ENCODE measurements at regions not wholly inside any gene's neighbourhood (a gene's known extent, or its start where the extent isn't known, plus 50 kb on each side); places are given as distances from the start of the nearest gene placed in this dataset.
A peak's percentile ranks its signal among the peaks of the same experiment; 100 is the strongest.
"Not testable (repeated sequence)": the region's sequence is repeated elsewhere in the genome, so short reads cannot be mapped to it uniquely, and the experiment has no call there.

- no peak for DNase-seq (ENCODE audit: low read depth)
These were observed 159.0 kb upstream of the CXCL13 start for GRCh38 chr4:77446601-77447000.

DNA sequence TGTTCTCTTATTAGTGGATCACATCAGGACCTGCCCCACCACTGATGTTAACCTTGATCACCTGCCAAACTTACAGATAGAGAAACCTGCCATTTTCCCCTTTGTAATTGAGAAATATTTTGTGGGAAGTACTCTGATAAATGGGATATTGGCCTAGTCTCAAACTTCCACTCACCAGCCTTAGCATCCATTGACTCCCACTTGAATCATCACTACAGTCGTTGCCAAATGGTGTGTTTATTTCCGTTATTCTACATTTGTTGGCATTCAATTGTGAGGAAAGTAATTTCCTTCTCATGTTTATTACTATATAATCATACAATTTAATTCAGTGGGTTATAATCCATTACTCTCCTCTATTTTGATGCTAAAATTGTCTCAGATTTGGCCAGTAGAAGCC, 156.4 kb upstream of the CXCL13 start:
- peak; percentile 64 for DNase-seq (ENCODE audit: low read depth)

- no peak for DNase-seq (ENCODE audit: low read depth)
These were observed 155.6 kb upstream of the CXCL13 start for GRCh38 chr4:77450006-77450405.

- no peak for DNase-seq (ENCODE audit: low read depth)
These were observed 154.1 kb upstream of the CXCL13 start for GRCh38 chr4:77451530-77451929.

DNA sequence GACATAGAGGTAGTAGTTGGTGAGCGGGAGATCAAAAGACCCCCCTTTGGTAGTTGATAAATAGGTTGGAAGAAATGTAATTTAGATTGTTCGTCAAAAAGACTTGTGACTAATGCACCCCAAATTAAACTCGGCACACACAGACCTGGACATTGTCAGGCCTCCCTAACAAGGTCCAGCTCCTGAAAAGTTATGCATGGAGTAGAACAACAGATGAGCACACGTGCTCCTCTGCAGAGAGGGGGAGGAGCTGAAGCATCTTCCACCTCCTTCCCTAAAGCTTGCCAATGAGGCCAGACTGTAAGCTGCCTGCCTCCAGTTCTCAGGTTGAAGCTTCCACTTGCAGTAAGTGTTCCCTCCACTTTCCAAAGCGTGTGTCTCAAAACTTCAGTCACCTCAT, 153.5 kb upstream of the CXCL13 start:
- not testable (repeated sequence) for DNase-seq (ENCODE audit: low read depth)

DNA sequence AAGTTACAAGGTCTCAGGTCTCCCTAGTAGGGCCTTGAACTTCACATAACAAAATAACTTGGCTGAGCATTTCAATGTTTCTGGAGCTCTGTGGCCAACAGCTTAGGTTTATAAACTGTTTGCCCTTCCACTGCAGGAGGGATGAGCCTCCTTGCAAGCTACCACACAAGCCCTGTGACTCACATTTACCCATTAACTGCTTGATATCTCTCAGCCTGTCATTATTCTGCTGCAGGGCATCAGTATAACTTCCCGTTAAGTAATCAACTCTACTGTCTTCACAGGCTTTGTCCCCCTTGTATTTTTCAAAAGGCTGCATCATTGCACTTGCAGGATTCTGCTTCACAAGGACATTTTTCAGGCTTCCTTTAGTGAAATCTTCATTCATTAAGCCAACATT, 151.7 kb upstream of the CXCL13 start:
- DNase-seq (ENCODE audit: low read depth): no peak

GRCh38 chr4:77454858-77455257, 150.8 kb upstream of the CXCL13 start:
- no peak for DNase-seq (ENCODE audit: low read depth)

DNA sequence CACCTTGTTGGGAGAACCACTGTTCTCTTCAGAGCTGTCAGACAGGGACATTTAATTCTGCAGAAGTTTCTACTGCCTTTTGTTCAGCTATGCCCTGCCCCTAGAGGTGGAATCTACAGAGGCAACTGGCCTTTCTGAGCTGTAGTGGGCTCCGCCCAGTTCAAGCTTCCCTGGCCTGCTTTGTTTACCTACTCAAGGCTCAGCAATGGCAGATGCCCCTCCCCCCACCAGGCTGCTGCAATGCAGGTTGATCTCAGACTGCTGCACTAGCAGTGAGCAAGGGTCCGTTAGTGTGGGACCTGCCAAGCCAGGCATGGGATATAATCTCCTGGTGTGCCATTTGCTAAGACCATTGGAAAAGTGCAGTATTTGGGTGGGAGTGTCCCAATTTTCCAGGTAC, 141.5 kb upstream of the CXCL13 start:
- DNase-seq (ENCODE audit: low read depth): not testable (repeated sequence)

DNA sequence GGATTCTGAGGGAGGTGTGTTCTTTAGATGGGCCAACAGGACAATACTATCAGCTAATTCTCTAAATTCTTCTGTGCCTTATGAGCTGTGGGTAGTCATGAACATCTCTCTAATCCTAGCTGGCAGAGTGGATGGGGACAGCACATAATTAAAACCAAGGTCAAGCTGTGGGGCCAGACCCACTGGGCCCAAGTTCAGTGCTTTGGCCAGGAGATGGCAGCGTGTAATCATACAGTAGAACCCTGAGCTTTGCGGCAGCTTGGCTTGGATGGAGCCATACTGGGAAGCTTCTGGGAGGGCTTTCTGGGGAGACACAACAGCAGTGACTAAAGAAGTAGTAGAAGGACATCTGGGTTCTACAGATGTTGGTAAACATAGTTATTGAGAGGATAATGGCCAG, 140.3 kb upstream of the CXCL13 start:
- peak; percentile 18 for DNase-seq (ENCODE audit: low read depth)

DNA sequence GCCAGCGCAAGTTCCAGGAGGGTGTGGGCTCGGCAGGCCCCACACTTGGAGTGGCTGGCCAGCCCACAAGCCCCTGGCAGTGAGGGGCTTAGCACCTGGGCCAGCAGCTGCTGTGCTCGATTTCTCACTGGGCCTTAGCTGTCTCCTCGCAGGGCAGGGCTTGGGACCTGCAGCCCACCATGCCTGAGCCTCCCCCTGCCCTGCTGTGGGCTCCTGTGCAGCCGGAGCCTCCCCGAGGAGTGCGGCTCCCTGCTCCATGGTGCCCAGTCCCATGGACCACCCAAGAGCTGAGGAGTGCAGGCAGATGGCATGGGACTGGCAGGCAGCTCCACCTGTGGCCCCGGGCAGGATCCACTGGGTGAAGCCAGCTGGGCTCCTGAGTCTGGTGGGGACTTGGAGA, 139.2 kb upstream of the CXCL13 start:
- DNase-seq (ENCODE audit: low read depth): no peak

GRCh38 chr4:77471821-77472495, 133.7 kb upstream of the CXCL13 start:
- DNase-seq (ENCODE audit: low read depth): no peak

- no peak for DNase-seq (ENCODE audit: low read depth)
These were observed 132.1 kb upstream of the CXCL13 start for GRCh38 chr4:77473509-77473908.

GRCh38 chr4:77481856-77482255, 123.8 kb upstream of the CXCL13 start:
- peak; percentile 53 for DNase-seq (ENCODE audit: low read depth)

DNA sequence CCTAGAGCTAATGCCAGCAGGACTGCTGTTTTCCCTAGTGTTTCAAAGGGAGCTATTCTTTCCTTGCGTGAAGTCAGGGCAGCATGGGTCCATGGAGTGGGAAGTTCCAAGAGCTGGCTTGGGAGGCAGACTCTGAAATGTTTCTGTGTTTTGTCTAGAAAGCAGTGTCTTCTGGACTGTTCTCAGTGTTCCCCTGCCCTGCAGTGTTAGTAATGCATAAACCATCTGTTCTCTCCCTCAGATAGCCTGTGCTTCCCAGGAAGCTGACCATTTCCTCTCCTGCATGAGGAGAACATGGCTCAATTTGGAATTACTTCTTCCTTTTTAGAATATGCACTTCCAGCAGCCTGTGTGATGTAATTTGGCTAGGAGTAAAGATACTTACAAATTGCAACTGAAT, 116.7 kb upstream of the CXCL13 start:
- no peak for DNase-seq (ENCODE audit: low read depth)

GRCh38 chr4:77493120-77493752, 112.4 kb upstream of the CXCL13 start:
- DNase-seq (ENCODE audit: low read depth): no peak

DNA sequence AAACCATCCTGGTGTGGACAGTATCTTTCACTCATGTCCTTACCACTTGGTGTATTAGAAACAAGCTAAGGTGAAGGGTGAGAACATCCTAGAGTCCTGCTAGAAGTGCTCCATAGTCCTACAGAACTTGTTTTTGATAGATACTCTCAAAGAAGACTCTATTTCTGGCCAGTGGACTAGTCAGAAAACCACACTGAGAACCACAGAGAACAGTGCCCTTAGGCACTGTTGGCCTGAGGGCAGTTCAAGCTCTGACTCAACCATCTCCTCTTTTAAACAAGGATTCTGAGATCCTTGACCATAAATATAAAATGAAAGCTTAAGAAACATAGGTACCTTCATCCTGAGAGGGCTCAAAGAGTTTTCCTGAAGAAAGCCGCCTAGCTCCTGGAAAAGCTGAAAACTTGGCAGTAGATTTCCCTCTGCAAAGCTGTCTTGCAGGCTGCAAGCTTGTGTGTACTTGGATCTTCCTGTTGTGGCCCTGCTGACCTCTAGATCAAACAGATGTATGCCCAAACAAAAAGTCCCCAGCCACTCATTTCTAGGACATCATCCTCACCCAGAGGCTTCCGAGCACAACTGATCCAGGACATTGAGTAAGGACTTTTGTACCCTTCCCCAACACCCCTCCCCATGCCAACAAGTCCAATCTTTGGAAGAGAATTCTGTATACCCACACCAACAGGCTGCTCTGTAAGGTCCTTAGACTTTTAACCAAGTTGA, 111.6 kb upstream of the CXCL13 start:
- DNase-seq (ENCODE audit: low read depth): no peak

DNA sequence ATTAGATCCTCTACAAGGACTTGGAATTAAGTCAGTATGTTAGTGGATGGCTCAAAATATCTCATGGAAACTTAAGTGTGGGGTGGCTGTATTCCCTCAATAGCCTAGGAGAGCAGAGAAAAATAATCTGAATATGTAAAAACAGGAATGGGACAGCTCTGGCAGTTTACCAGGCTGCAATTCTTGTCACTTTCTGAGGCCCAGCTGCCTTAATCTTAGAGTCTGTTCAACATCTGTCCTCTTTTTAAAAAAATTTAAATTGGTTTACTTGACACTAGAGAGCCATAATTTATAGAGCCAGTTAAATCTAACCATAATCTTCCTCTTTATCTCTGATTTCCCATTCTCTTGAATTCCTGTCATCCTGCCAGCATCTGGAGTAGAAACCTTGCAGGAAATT, 109.2 kb upstream of the CXCL13 start:
- DNase-seq (ENCODE audit: low read depth): no peak

GRCh38 chr4:77500801-77501200, 104.8 kb upstream of the CXCL13 start:
- no peak for DNase-seq (ENCODE audit: low read depth)

DNA sequence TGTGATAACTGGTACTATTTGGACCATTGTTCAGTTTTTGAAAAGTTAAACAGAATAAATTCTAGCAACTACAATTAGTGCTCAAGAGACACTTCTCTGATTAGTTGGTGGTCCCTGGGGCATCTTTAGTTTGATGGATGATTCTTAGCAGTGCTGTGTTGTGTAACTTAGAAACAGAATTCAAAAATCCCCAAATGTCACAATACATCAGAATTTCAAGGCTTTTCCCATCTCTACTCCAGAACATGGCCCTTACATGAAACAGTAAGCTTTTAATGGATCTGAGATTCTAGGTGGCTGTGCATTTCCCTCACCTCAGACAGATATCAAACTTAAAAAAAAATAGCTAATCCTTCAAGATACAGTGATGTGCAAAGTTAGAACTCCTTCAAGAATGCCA, 104.4 kb upstream of the CXCL13 start:
- no peak for DNase-seq (ENCODE audit: low read depth)

- DNase-seq (ENCODE audit: low read depth): no peak
These were observed 103.8 kb upstream of the CXCL13 start for GRCh38 chr4:77501851-77502250.

DNA sequence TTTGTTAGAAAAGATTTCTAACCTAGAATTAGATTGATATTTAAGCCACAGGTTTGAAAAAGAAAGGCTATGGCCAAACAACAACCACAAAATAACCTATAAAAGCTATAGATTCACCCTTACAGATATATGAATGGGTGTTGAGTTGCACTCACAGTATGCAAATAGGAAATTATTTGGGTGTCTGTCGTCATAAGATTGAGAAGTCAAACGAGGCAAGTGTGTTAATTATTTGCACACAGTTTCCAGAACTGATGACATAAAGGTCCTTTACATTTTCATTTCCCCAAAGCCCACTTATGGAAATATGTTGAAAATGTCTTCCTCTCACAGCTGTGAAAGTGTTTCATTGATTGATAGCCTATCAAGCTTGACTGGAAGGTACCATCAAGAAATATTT, 101.2 kb upstream of the CXCL13 start:
- no peak for DNase-seq (ENCODE audit: low read depth)

GRCh38 chr4:77505275-77505957, 100.2 kb upstream of the CXCL13 start:
- no peak for DNase-seq (ENCODE audit: low read depth)

DNA sequence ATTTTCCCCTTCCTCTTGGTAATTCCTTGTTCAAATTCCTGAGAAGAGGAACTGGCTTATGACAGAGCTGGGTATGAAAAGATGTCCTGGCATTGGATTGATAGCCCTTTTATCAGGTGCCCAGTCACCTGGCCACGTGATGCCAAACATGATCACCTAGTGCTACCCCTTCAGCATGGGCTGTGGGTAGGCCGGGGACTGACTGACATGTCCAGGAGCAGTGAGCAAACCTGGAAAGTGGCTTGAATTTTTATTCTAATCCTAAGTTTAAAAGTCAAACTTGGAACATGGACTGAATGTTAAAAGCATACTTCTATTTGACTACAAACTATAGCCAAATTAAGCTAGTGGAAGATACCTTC, 99.7 kb upstream of the CXCL13 start:
- no peak for DNase-seq (ENCODE audit: low read depth)
